SK-N-SH (cell line): ENCODE measurements at regions not wholly inside any gene's neighbourhood (a gene's known extent, or its start where the extent isn't known, plus 50 kb on each side); places are given as distances from the start of the nearest gene placed in this dataset.

Experiments
- CTCF ChIA-PET: fragments of 300-600, 350-600 bp; formaldehyde crosslinking; extraction: SDS; loops from one replicate; lab custom pipeline; 2021; lab: Yijun Ruan, JAX
- POLR2A ChIA-PET: fragments of 350-600 bp; sonication (Branson Sonifier 250); formaldehyde crosslinking; extraction: SDS; loops from one replicate; lab custom pipeline; 2020; ENCODE audit warnings: antibody characterized with exemption, inconsistent platforms; lab: Yijun Ruan, JAX
- DNase-seq: peaks from one replicate; pipeline ENCODE4 v3.0.0; 2012
- H2AFZ ChIP-seq: fragments of 200-600 bp; sonication (generic); 2 replicates; pipeline ENCODE4 v1.8.1; 2016; ENCODE audit warnings: antibody characterized with exemption, mild to moderate bottlenecking, low read depth
- H3F3A ChIP-seq: fragments of 200-600 bp; sonication (generic); replicated peaks from 2 replicates; pipeline ENCODE3; 2016; ENCODE audit warnings: antibody characterized with exemption, mild to moderate bottlenecking; ENCODE audit not compliant: insufficient read depth
- H3K27ac ChIP-seq, 2 experiments: fragments of 200-500 bp in 1 of 2; fragments of 200-600 bp in 1 of 2; sonication (Bioruptor generic) in 1 of 2; sonication (generic), shearing (Covaris generic) in 1 of 2; 2 replicates each; pipeline versions ENCODE4 v1.5.1 to v1.6.1; 2014 to 2016; ENCODE audit warnings: low read depth in 2 of 2, inconsistent platforms in 1 of 2, low read length in 1 of 2, mild to moderate bottlenecking in 1 of 2, mixed read lengths in 1 of 2
- H3K27me3 ChIP-seq: fragments of 200-600 bp; sonication (generic), shearing (Covaris generic); 2 replicates; pipeline ENCODE4 v1.6.1; 2016; ENCODE audit warnings: mixed run types; ENCODE audit not compliant: insufficient read depth
- H3K36me3 ChIP-seq, 2 experiments: fragments of 200-500 bp in 1 of 2; fragments of 200-600 bp in 1 of 2; sonication (Bioruptor generic) in 1 of 2; sonication (generic) in 1 of 2; replicated peaks in 1 of 2; 2 replicates each; pipeline versions ENCODE3 to v1.5.1; 2014 to 2016; ENCODE audit warnings: low read length in 1 of 2, mild to moderate bottlenecking in 1 of 2; ENCODE audit not compliant: insufficient read depth in 2 of 2, control insufficient read depth in 1 of 2
- H3K4me1 ChIP-seq, 2 experiments: fragments of 200-500 bp in 1 of 2; fragments of 200-600 bp in 1 of 2; sonication (Bioruptor generic) in 1 of 2; sonication (generic), shearing (Covaris generic) in 1 of 2; 2 replicates each; pipeline versions ENCODE4 v1.5.1 to v1.6.1; 2014 to 2016; ENCODE audit warnings: low read depth in 1 of 2, low read length in 1 of 2, mixed run types in 1 of 2; ENCODE audit not compliant: insufficient read depth in 2 of 2, control insufficient read depth in 1 of 2
- H3K4me2 ChIP-seq: fragments of 200-600 bp; sonication (generic), shearing (Covaris generic); 2 replicates; pipeline ENCODE4 v1.6.1; 2017; ENCODE audit warnings: mixed run types
- H3K4me3 ChIP-seq, 2 experiments: fragments of 200-500 bp in 1 of 2; fragments of 200-600 bp in 1 of 2; sonication (Bioruptor generic) in 1 of 2; sonication (generic), shearing (Covaris generic) in 1 of 2; 2 replicates each; pipeline versions ENCODE4 v1.5.1 to v1.8.1; 2014 to 2016; ENCODE audit warnings: low read depth in 2 of 2, inconsistent platforms in 1 of 2, low read length in 1 of 2, mild to moderate bottlenecking in 1 of 2, mixed read lengths in 1 of 2, moderate library complexity in 1 of 2
- H3K79me2 ChIP-seq: fragments of 200-600 bp; sonication (generic); 2 replicates; pipeline ENCODE4 v1.8.1; 2017; ENCODE audit warnings: mild to moderate bottlenecking; ENCODE audit not compliant: insufficient read depth
- H3K9ac ChIP-seq: fragments of 200-600 bp; sonication (generic); 2 replicates; pipeline ENCODE4 v1.6.1; 2017; ENCODE audit warnings: mixed run types
- H3K9me2 ChIP-seq: fragments of 200-600 bp; sonication (generic); 2 replicates; pipeline ENCODE4 v1.6.1; 2017; ENCODE audit warnings: mixed run types
- H3K9me3 ChIP-seq: fragments of 200-600 bp; sonication (generic); 2 replicates; pipeline ENCODE4 v1.6.1; 2017; ENCODE audit warnings: mixed run types, mild to moderate bottlenecking, moderate library complexity
- H4K20me1 ChIP-seq: fragments of 200-600 bp; sonication (generic); 2 replicates; pipeline ENCODE4 v1.6.1; 2017; ENCODE audit warnings: mild to moderate bottlenecking, mixed run types; ENCODE audit not compliant: insufficient read depth
- FOXJ3 ChIP-seq: sonication (generic); formaldehyde crosslinking; IDR thresholded peaks from 2 replicates; pipeline ENCODE4 v1.5.1; 2020; ENCODE audit warnings: mild to moderate bottlenecking, missing genetic modification reagents
- FOXM1 ChIP-seq: IDR thresholded peaks from 2 replicates; pipeline ENCODE4 v1.4.0; 2012; ENCODE audit warnings: low read depth, mild to moderate bottlenecking
- GATA2 ChIP-seq: sonication (generic); formaldehyde crosslinking; IDR thresholded peaks from 2 replicates; pipeline ENCODE4 v1.5.0; 2020; ENCODE audit warnings: mild to moderate bottlenecking, missing genetic modification reagents
- MEF2A ChIP-seq: IDR thresholded peaks from 2 replicates; pipeline ENCODE4 v1.4.0; 2012; ENCODE audit warnings: low read depth, borderline replicate concordance
- NFIC ChIP-seq: IDR thresholded peaks from 2 replicates; pipeline ENCODE4 v1.4.0; 2012; ENCODE audit warnings: borderline replicate concordance
- RAD21 ChIP-seq: IDR thresholded peaks from 2 replicates; pipeline ENCODE4 v1.6.1; 2012; ENCODE audit warnings: mild to moderate bottlenecking, low read length
- RCOR1 ChIP-seq: fragments of 150-350 bp; IDR thresholded peaks from 2 replicates; pipeline ENCODE4 v1.6.1; 2017; ENCODE audit warnings: antibody characterized with exemption, low read length
- RFX5 ChIP-seq: IDR thresholded peaks from 2 replicates; pipeline ENCODE4 v1.6.1; 2012; ENCODE audit warnings: mild to moderate bottlenecking, improper control_type of control experiment, low read length
- RXRA ChIP-seq: IDR thresholded peaks from 2 replicates; pipeline ENCODE4 v1.4.0; 2012; ENCODE audit warnings: low read depth, mild to moderate bottlenecking, borderline replicate concordance
- SMC3 ChIP-seq: IDR thresholded peaks from 2 replicates; pipeline ENCODE4 v1.6.1; 2012; ENCODE audit warnings: low read depth, low read length, improper control_type of control experiment
- TEAD4 ChIP-seq: IDR thresholded peaks from 2 replicates; pipeline ENCODE4 v1.4.0; 2012; ENCODE audit warnings: mild to moderate bottlenecking, borderline replicate concordance; ENCODE audit not compliant: insufficient read depth
- YY1 ChIP-seq: IDR thresholded peaks from 2 replicates; pipeline ENCODE4 v1.4.0; 2012; ENCODE audit warnings: low read depth, mild to moderate bottlenecking
- WGBS: methylation state at CpG from one replicate; pipeline ENCODE4 v1.1.6; 2017; ENCODE audit warnings: low lambda C conversion rate; 5-methylcytosine and 5-hydroxymethylcytosine counted together
- TF ChIP-seq, protein P1 (sequence below): IDR thresholded peaks from 2 replicates; pipeline ENCODE4 v1.6.1; 2012; ENCODE audit warnings: mild to moderate bottlenecking, low read depth, low read length, moderate library complexity
- TF ChIP-seq, protein P2 (sequence below): fragments of 150-350 bp; IDR thresholded peaks from 2 replicates; pipeline ENCODE4 v1.6.1; 2017; ENCODE audit warnings: antibody characterized with exemption, low read length, low read depth, borderline replicate concordance
- TF ChIP-seq, protein P3 (sequence below): IDR thresholded peaks from 2 replicates; pipeline ENCODE4 v1.4.0; 2012; ENCODE audit warnings: low read depth, borderline replicate concordance

DNA sequence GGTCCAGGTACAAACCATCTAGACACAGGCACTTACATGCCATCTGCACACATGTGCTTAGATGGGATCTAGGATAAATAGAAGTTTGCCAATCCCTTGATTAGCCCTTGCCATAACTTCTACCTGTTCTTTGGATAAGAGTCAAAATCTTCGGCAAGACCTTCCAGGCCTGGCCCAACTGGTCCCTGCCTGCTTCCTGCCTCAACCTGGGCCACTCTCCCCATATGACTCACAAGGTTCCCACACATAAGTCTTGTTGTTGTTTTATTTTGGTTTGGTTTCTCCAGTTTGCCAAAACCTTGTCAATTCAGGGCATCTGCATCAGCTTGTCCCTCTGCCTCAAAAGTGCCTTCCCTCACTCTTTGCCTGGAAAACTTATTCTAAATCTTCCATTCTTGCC is 95.3 kb upstream of the XYLT1 start:
- Histone ChIP-seq H3K9ac (no peak overlapping the region), H2AFZ (no peak overlapping the region), H3K79me2 (no peaks in the 10 kb centered on the region), H3F3A (no peaks in the 10 kb centered on the region), H3K27ac (no peak overlapping the region), H3K4me1 (peaks cover 0 to 12% of the 10 kb centered on the region in 2 experiments; a peak in 1 of 4 replicates), H3K9me3 (no peaks in the 10 kb centered on the region), H4K20me1 (no peaks in the 10 kb centered on the region), H3K4me2 (no peak overlapping the region), H3K27me3 (no peaks in the 10 kb centered on the region), H3K9me2 (no peaks in the 10 kb centered on the region), H3K36me3 (no peaks in the 10 kb centered on the region), H3K4me3 (no peak overlapping the region)
- ChIA-PET POLR2A (interaction anchor here (0.7 kb wide), 1 partner anchor 13 kb away, joined by 5 read pairs; no protein-coding TSS in a partner anchor), CTCF (interaction anchor here (1.6 to 2.9 kb wide), 2 partner anchors 9 to 13 kb away, joined by 4 to 11 read pairs; no protein-coding TSS in a partner anchor)
- TF ChIP-seq, protein P1, sequence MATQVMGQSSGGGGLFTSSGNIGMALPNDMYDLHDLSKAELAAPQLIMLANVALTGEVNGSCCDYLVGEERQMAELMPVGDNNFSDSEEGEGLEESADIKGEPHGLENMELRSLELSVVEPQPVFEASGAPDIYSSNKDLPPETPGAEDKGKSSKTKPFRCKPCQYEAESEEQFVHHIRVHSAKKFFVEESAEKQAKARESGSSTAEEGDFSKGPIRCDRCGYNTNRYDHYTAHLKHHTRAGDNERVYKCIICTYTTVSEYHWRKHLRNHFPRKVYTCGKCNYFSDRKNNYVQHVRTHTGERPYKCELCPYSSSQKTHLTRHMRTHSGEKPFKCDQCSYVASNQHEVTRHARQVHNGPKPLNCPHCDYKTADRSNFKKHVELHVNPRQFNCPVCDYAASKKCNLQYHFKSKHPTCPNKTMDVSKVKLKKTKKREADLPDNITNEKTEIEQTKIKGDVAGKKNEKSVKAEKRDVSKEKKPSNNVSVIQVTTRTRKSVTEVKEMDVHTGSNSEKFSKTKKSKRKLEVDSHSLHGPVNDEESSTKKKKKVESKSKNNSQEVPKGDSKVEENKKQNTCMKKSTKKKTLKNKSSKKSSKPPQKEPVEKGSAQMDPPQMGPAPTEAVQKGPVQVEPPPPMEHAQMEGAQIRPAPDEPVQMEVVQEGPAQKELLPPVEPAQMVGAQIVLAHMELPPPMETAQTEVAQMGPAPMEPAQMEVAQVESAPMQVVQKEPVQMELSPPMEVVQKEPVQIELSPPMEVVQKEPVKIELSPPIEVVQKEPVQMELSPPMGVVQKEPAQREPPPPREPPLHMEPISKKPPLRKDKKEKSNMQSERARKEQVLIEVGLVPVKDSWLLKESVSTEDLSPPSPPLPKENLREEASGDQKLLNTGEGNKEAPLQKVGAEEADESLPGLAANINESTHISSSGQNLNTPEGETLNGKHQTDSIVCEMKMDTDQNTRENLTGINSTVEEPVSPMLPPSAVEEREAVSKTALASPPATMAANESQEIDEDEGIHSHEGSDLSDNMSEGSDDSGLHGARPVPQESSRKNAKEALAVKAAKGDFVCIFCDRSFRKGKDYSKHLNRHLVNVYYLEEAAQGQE = no peak
- TF ChIP-seq YY1 = no peak
- no peak for TF ChIP-seq GATA2 (CRISPR knock-in tag)
- no peak for TF ChIP-seq NFIC
- TF ChIP-seq MEF2A = no peak
- TF ChIP-seq RXRA = no peak
- no peak for TF ChIP-seq FOXM1
- TF ChIP-seq, protein P2, sequence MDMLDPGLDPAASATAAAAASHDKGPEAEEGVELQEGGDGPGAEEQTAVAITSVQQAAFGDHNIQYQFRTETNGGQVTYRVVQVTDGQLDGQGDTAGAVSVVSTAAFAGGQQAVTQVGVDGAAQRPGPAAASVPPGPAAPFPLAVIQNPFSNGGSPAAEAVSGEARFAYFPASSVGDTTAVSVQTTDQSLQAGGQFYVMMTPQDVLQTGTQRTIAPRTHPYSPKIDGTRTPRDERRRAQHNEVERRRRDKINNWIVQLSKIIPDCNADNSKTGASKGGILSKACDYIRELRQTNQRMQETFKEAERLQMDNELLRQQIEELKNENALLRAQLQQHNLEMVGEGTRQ = no peak
- TF ChIP-seq TEAD4 = no peak
- TF ChIP-seq, protein P3, sequence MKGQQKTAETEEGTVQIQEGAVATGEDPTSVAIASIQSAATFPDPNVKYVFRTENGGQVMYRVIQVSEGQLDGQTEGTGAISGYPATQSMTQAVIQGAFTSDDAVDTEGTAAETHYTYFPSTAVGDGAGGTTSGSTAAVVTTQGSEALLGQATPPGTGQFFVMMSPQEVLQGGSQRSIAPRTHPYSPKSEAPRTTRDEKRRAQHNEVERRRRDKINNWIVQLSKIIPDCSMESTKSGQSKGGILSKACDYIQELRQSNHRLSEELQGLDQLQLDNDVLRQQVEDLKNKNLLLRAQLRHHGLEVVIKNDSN = no peak
- TF ChIP-seq RFX5 = no peak
- no peak for TF ChIP-seq FOXJ3 (CRISPR knock-in tag)
- no peak for TF ChIP-seq RAD21
- TF ChIP-seq RCOR1 = no peak
- TF ChIP-seq SMC3 = no peak
- no CpG with 5 or more reads among the region's 1 CpG for WGBS
- no peak for DNase-seq
